Body of pancreas (tissue), 4 donors: ENCODE measurements at regions not wholly inside any gene's neighbourhood (a gene's known extent, or its start where the extent isn't known, plus 50 kb on each side); places are given as distances from the start of the nearest gene placed in this dataset.

Source experiments
- POLR2A ChIP-seq, 3 donors: fragments of 450-650 bp; IDR thresholded peaks; one replicate each; pipeline ENCODE4 v1.6.1; 2016; ENCODE audit warnings: antibody characterized with exemption in 3 of 3, mild to moderate bottlenecking in 2 of 3
- TF ChIP-seq, protein P1 (sequence below), 7 experiments: fragments of 450-650 bp in 4 of 7; fragments of 200-600 bp in 3 of 7; sonication (generic) in 3 of 7; IDR thresholded peaks; one replicate each; pipeline ENCODE4 v1.5.1; 2016 to 2019; ENCODE audit warnings: antibody characterized with exemption in 7 of 7

DNA sequence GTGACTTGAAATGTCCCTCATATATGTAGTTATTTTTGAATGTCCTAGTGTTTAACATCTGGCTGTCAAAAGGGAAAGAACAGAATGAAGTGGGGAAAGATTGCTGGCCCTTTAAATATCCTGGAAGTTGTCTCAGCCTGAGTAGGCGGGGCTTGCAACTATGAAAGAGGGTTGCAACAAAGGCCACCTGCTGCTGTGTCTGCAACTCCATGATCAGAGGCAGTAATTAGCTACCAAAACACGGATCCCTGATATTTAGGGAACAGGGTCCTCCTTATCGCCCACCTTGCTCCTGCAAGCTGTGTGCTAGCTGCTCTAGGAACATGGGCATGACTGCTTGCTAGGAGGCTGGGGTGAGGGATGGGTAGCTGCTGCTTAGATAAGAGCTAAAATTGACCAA is 100.2 kb upstream of the CFAP20DC start:
- TF ChIP-seq, protein P1, sequence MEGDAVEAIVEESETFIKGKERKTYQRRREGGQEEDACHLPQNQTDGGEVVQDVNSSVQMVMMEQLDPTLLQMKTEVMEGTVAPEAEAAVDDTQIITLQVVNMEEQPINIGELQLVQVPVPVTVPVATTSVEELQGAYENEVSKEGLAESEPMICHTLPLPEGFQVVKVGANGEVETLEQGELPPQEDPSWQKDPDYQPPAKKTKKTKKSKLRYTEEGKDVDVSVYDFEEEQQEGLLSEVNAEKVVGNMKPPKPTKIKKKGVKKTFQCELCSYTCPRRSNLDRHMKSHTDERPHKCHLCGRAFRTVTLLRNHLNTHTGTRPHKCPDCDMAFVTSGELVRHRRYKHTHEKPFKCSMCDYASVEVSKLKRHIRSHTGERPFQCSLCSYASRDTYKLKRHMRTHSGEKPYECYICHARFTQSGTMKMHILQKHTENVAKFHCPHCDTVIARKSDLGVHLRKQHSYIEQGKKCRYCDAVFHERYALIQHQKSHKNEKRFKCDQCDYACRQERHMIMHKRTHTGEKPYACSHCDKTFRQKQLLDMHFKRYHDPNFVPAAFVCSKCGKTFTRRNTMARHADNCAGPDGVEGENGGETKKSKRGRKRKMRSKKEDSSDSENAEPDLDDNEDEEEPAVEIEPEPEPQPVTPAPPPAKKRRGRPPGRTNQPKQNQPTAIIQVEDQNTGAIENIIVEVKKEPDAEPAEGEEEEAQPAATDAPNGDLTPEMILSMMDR (IDR thresholded peaks at IDR 0.05): no peak
- TF ChIP-seq POLR2A (IDR thresholded peaks at IDR 0.05): no peak
